ENCODE measurements at regions not wholly inside any gene's neighbourhood (a gene's known extent, or its start where the extent isn't known, plus 50 kb on each side); places are given as distances from the start of the nearest gene placed in this dataset.
"Not testable (repeated sequence)": the region's sequence is repeated elsewhere in the genome, so short reads cannot be mapped to it uniquely, and the experiment has no call there.

GRCh38 chr12:9464408-9464807 lies 143.3 kb downstream of the KLRB1 start:
- H3K79me1 ChIP-seq (ENCODE audit: insufficient read depth, low read depth, low read length, poor library complexity, severe bottlenecking) = no peaks in the 10 kb centered on the region
- H3K18ac ChIP-seq (ENCODE audit: insufficient read length, low read depth, low read length) = no peak overlapping the region
- no peaks in the 10 kb centered on the region for H3K4me1 ChIP-seq (ENCODE audit: insufficient read depth, low read length)
- Mint-ChIP-seq H3K4me3 (no peak overlapping the region), H3K9me3 (no peaks in the 10 kb centered on the region), H3K27ac (no peak overlapping the region), H3K4me1 (peaks cover 6 to 11% of the 10 kb centered on the region in 2 experiments), H3K36me3 (ENCODE audit: insufficient read depth in 1 of 3, low read depth in 3 of 3) (no peaks in the 10 kb centered on the region), H3K27me3 (ENCODE audit: low read depth) (no peaks in the 10 kb centered on the region)
- no peaks in the 10 kb centered on the region for H3K27me3 ChIP-seq (ENCODE audit: insufficient read depth, low read length)
- H2BK20ac ChIP-seq (ENCODE audit: low read depth, low read length, poor library complexity, severe bottlenecking) = no peak overlapping the region
- H3K23ac ChIP-seq (ENCODE audit: insufficient read length, low read depth, low read length) = no peak overlapping the region
- no peak overlapping the region for H4K91ac ChIP-seq (ENCODE audit: insufficient read length, low read depth, low read length)
- WGBS (ENCODE audit: extremely low coverage, insufficient read length, low lambda C conversion rate) = no CpG with 5 or more reads among the region's 4 CpGs
- no peaks in the 10 kb centered on the region for H3K79me2 ChIP-seq (ENCODE audit: insufficient read depth, low read length)
- H2BK15ac ChIP-seq (ENCODE audit: low read depth, low read length) = no peak overlapping the region
- H4K8ac ChIP-seq (replicated peaks; ENCODE audit: insufficient read length, low read depth, low read length) = no peak overlapping the region
- no peaks in the 10 kb centered on the region for H3K23me2 ChIP-seq (ENCODE audit: insufficient read length, low read depth, low read length, poor library complexity, severe bottlenecking)
- H3K4ac ChIP-seq (ENCODE audit: low read depth, low read length) = no peak overlapping the region
- no peaks in the 10 kb centered on the region for H4K20me1 ChIP-seq (ENCODE audit: control insufficient read depth, insufficient read depth, insufficient read length)
- H2AFZ ChIP-seq (ENCODE audit: low read length) = no peak overlapping the region
- TF ChIP-seq CTCF (conservative IDR thresholded peaks at IDR 0.05) = no peak
- no peak overlapping the region for H3K14ac ChIP-seq (ENCODE audit: insufficient read depth, low read length)
- no peak for DNase-seq
- H3K56ac ChIP-seq (ENCODE audit: insufficient read length, low read depth, low read length) = no peak overlapping the region
- H4K5ac ChIP-seq (ENCODE audit: insufficient read length, low read depth, low read length) = no peak overlapping the region
- no peak overlapping the region for H3T11ph ChIP-seq (ENCODE audit: low read length)
- no peak overlapping the region for H2BK5ac ChIP-seq (ENCODE audit: insufficient read length, low read length)
- no peak overlapping the region for H2AK5ac ChIP-seq (ENCODE audit: insufficient read length, low read length)
- no peak overlapping the region for H3K9ac ChIP-seq (ENCODE audit: extremely low read depth, insufficient read length, low read length)
- no peak overlapping the region for H2BK12ac ChIP-seq (ENCODE audit: insufficient read length, low read depth, low read length)
- H3K9me3 ChIP-seq (ENCODE audit: control insufficient read depth, low read depth, low read length) = no peaks in the 10 kb centered on the region
- no peak overlapping the region for H3K27ac ChIP-seq (ENCODE audit: insufficient read length, low read depth, low read length)
- H2BK120ac ChIP-seq (ENCODE audit: low read depth, low read length, poor library complexity, severe bottlenecking) = no peak overlapping the region
- no peak overlapping the region for H3K4me2 ChIP-seq (ENCODE audit: insufficient read depth, insufficient read length, low read length)

- H3K36me3 Mint-ChIP-seq (ENCODE audit: insufficient read depth in 1 of 3, low read depth in 3 of 3); H3K4ac ChIP-seq (ENCODE audit: low read depth, low read length); H3K56ac ChIP-seq (ENCODE audit: insufficient read length, low read depth, low read length); DNase-seq; H2BK15ac ChIP-seq (ENCODE audit: low read depth, low read length); H4K91ac ChIP-seq (ENCODE audit: insufficient read length, low read depth, low read length); H3K27me3 Mint-ChIP-seq (ENCODE audit: low read depth); H3K23ac ChIP-seq (ENCODE audit: insufficient read length, low read depth, low read length); H2BK20ac ChIP-seq (ENCODE audit: low read depth, low read length, poor library complexity, severe bottlenecking); H2BK5ac ChIP-seq (ENCODE audit: insufficient read length, low read length); H3K4me1 ChIP-seq (ENCODE audit: insufficient read depth, low read length); H3K9ac ChIP-seq (ENCODE audit: extremely low read depth, insufficient read length, low read length); H3K27ac Mint-ChIP-seq; H3K9me3 Mint-ChIP-seq; H2AFZ ChIP-seq (ENCODE audit: low read length); H3K23me2 ChIP-seq (ENCODE audit: insufficient read length, low read depth, low read length, poor library complexity, severe bottlenecking); H3K27me3 ChIP-seq (ENCODE audit: insufficient read depth, low read length); H2AK5ac ChIP-seq (ENCODE audit: insufficient read length, low read length); H2BK120ac ChIP-seq (ENCODE audit: low read depth, low read length, poor library complexity, severe bottlenecking); H2BK12ac ChIP-seq (ENCODE audit: insufficient read length, low read depth, low read length); H4K5ac ChIP-seq (ENCODE audit: insufficient read length, low read depth, low read length); H4K20me1 ChIP-seq (ENCODE audit: control insufficient read depth, insufficient read depth, insufficient read length); H3K9me3 ChIP-seq (ENCODE audit: control insufficient read depth, low read depth, low read length); H3K79me2 ChIP-seq (ENCODE audit: insufficient read depth, low read length); H4K8ac ChIP-seq (replicated peaks; ENCODE audit: insufficient read length, low read depth, low read length); H3K4me3 Mint-ChIP-seq; H3T11ph ChIP-seq (ENCODE audit: low read length); H3K14ac ChIP-seq (ENCODE audit: insufficient read depth, low read length); H3K79me1 ChIP-seq (ENCODE audit: insufficient read depth, low read depth, low read length, poor library complexity, severe bottlenecking); H3K4me2 ChIP-seq (ENCODE audit: insufficient read depth, insufficient read length, low read length); H3K18ac ChIP-seq (ENCODE audit: insufficient read length, low read depth, low read length); H3K27ac ChIP-seq (ENCODE audit: insufficient read length, low read depth, low read length); H3K4me1 Mint-ChIP-seq: not testable (repeated sequence)
- no CpG with 5 or more reads among the region's 4 CpGs for WGBS (ENCODE audit: extremely low coverage, insufficient read length, low lambda C conversion rate)
Observed at GRCh38 chr12:9455516-9455915, 152.2 kb downstream of the KLRB1 start.

Measured in H9 (cell line).